CD4-positive, alpha-beta T cell treated with Interleukin-4 for 1 hour (primary cell): ENCODE measurements at regions not wholly inside any gene's neighbourhood (a gene's known extent, or its start where the extent isn't known, plus 50 kb on each side); places are given as distances from the start of the nearest gene placed in this dataset.

Experiments used
- DNase-seq, 2 donors: peaks; one replicate each; pipeline ENCODE4 v3.0.0-alpha.2; 2020 to 2022

DNA sequence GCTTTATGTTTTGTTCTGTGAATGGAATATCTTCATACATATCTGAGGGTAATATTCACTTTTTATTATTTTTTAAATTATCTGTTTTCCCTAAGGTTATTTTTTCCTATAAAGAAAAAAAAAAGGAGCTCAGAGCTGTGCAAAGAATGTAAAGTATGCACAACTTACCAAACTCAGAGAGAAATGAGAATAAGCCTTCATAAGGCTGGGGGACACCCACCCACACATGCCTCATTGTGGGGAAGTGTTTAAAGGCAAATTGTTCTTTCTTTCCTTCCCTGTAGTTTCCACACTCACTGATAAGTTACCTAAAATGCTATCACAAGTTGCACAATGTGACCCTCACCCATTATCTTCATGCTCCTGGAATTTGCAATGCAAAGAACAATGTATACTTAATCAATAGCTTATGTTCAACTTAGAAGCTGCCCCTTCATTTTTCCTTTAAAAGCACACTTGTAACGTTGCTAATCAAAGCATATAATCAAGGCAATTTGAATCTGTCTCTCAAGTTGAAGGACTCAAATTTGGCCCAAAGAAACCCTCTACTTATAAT, 108.1 kb downstream of the GNAT3 start:
- DNase-seq: no peak

DNA sequence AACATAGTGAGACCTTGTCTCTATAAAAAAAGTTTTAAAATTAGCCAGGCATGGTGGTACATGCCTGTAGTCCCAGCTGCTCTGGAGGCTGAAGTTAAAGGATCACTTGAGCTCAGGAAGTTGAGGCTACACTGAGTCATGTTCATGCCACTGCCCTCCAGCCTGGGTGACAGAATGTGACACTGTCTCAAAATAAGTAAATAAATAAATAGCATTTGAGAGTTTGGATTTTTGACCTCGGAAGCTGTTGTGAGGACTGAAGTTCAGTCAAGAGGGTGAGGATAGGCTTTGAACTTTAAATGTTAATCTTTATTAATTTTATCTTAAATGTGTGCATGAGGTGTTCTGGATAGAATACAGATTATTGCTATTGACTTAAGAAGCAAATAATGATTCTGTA, 110.2 kb downstream of the GNAT3 start:
- DNase-seq: no peak

DNA sequence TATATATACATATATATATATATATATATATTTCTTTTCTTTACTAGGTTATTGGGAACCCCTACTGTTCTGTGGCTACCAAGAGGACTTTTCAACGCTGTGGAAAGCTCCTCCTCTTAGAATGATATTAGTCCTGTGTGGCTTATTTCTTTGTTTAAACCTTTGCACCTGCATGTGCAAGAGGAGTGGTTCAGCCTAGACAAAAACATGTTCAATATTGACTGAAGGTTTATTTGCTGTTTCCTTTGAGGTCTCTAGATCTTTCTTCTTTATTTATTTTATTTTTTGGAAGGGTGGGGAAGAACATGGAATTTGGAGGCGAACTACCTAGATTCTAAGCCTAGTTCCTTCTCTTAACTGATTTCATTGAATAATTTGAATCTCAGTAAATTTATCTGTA, 118.1 kb downstream of the GNAT3 start:
- DNase-seq: no peak

- no peak for DNase-seq
These were observed 119.4 kb downstream of the GNAT3 start for GRCh38 chr7:80392229-80393169.

- DNase-seq: no peak
These were observed 124.2 kb downstream of the GNAT3 start for GRCh38 chr7:80387634-80388193.

- DNase-seq: no peak
These were observed 125.2 kb downstream of the GNAT3 start for GRCh38 chr7:80386686-80387085.

GRCh38 chr7:80385508-80385907, 126.4 kb downstream of the GNAT3 start:
- DNase-seq: no peak

DNA sequence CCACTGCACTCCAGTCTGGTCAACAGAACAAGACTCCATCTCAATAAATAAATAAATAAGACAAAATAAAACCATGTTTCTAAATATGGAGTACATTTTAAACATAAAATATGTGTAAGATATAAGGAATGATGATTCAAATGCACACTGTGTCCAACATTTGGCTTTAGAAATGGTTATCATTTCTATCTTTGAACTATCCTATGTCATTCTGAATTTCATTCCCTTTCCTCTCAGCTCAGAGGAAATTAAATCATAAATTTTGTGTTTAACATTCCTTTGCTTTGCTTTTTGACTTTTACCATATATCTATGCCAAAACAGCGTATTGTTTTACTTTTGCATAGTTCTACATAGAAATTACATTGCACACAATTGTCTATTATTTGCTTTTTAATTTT, 130.9 kb downstream of the GNAT3 start:
- no peak for DNase-seq

GRCh38 chr7:80379034-80379982, 132.6 kb downstream of the GNAT3 start:
- DNase-seq: no peak

DNA sequence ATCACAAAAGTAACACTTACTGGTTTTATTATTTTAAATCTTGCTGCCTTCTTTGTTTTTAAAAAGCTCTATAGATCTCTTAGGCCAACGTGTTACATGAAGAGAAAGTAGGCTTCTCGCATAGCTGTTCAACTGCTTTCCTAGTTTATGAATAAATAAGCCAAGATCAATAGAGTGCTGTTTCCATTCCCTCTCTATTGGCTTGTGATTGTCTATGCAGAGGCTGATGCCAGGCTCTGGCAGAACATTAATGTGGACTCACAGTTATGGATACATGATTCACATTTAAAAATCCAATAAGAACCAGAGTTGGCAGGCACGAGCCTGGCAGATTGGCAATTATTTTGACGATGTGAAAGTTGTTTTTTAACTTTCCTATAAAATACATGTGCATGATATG, 137.5 kb downstream of the GNAT3 start:
- no peak for DNase-seq

GRCh38 chr7:80373429-80374032, 138.3 kb downstream of the GNAT3 start:
- no peak for DNase-seq

- no peak for DNase-seq
These were observed 139.4 kb downstream of the GNAT3 start for GRCh38 chr7:80372415-80372814.

DNA sequence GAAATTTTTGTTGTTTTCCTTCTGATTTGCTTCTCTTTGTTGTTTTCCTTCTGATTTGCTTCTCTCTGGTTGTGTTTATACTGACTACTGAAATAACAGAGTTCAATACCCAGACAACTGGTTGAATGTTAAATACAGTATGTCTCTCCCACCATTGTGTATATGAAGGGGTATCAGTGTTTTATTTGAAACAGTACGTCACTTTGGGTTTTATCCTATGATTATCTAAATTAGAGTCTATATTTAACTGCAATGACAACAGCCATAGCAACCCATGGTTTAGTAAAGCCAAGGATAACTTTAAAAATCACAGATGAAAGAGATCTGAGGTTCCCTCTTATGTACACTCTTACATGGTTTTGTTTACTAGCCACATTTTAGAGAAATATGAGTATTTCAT, 141.3 kb downstream of the GNAT3 start:
- DNase-seq: no peak

DNA sequence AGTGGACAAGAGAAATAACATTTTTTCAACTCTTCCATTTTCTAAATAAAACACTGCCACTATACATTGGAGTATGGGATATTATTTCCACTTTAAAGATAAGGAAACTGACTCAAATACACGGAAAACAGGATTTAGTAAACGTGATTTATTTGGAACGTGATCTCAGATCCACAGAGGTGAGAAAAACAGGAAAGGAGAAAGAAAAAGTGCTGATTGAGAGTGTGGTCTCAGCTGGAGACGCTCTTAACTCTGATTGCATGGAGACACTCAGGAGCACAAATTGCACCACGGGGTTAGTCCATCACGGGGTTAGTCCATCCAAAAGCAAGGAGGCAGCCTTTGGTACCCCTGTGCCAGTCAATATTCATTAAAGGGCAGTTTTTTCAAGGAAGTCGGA, 142.5 kb downstream of the GNAT3 start:
- no peak for DNase-seq

DNA sequence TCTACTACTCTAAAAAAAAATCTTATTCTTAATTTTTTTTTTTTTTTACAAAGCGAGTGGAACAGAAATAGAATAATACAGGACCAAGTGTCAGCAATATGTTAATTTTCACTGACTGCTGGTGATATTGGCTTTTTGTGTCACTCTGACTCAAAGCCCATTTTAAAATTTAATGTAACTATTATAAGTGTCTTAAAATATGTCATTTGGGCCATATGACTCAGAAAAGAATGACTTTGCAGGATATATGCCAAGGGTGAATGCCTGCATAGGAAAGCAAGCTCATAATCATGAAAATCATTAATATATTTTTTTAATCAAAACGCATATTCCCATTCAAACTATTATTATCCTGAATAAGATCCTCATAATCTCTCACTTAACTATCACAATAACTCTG, 149.2 kb downstream of the GNAT3 start:
- no peak for DNase-seq

DNA sequence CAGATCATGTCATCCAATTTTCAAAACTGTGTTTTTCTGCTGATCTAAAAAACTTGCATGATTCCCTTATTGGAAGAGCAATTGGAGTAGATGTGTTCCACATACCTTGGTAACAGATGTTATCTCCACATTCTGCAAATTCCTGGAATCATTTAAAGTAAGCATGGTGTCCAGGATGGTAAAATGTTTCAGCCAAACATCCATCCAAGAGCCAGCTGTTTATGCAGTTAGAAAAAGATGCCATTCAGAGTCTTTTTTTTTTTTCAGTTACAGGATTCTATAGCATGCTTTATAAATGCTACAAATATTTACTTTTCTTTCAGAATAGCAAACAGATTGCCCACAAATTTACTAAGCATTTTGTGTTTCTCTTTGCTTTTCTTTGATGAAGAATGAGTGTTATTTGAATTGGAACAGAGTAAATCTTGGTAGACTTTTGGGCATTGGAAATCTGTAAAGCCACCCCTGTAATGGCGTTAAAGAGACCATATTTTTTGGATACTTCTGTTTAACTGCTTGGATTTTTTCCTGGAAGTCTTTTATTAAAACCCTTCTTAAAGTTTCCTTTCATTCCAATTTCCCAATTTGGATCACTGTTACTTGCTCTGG, 149.8 kb downstream of the GNAT3 start:
- no peak for DNase-seq

- DNase-seq: no peak
These were observed 152.4 kb downstream of the GNAT3 start for GRCh38 chr7:80359476-80359875.

GRCh38 chr7:80359029-80359428, 152.8 kb downstream of the GNAT3 start:
- no peak for DNase-seq

- no peak for DNase-seq
These were observed 154.3 kb downstream of the GNAT3 start for GRCh38 chr7:80357530-80357929.

GRCh38 chr7:80350430-80350829, 161.4 kb downstream of the GNAT3 start:
- DNase-seq: no peak

GRCh38 chr7:80348223-80348622, 163.6 kb downstream of the GNAT3 start:
- DNase-seq: no peak

DNA sequence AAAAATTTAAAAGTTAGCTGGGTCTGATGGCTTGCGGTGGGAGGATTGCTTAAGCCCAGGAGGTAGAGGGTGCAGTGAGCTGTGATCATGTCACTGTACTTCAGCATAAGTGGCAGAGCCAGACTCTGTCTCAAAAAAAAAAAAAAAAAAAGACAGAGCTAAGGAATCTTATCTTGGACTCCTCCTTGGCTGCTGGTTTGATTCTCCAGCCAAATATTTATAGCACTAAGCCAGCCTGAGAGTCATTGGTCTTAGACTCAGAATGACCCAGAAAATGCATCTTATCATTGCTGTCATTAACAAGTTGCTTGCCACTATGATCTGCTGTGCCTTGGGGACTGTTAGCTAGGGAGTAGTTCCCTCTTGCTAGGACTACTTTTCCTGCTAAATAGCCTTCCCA, 164.7 kb downstream of the GNAT3 start:
- DNase-seq: no peak
